GM19035 (cell line): ENCODE measurements at regions not wholly inside any gene's neighbourhood (a gene's known extent, or its start where the extent isn't known, plus 50 kb on each side); places are given as distances from the start of the nearest gene placed in this dataset.
"Not testable (repeated sequence)": the region's sequence is repeated elsewhere in the genome, so short reads cannot be mapped to it uniquely, and the experiment has no call there.

Experiments used
- ATAC-seq: cut with Tn5 transposase; IDR thresholded peaks from one replicate; pipeline ENCODE4 v1.9.1; 2021; ENCODE audit not compliant: unreplicated experiment

GRCh38 chr1:194060481-194060880 is 874.1 kb upstream of the B3GALT2 start:
- ATAC-seq: no peak

GRCh38 chr1:194058268-194058667 is 871.9 kb upstream of the B3GALT2 start:
- ATAC-seq: not testable (repeated sequence)

- no peak for ATAC-seq
Observed at GRCh38 chr1:194056169-194056568, 869.8 kb upstream of the B3GALT2 start.

- no peak for ATAC-seq
Observed at GRCh38 chr1:194055536-194055935, 869.1 kb upstream of the B3GALT2 start.

- ATAC-seq: peak; percentile 64
Observed at GRCh38 chr1:194052514-194053338, 866.3 kb upstream of the B3GALT2 start.

- no peak for ATAC-seq
Observed at GRCh38 chr1:194047921-194048320, 861.5 kb upstream of the B3GALT2 start.

GRCh38 chr1:194047206-194047605 is 860.8 kb upstream of the B3GALT2 start:
- no peak for ATAC-seq

- ATAC-seq: no peak
Observed at GRCh38 chr1:194045416-194045815, 859.0 kb upstream of the B3GALT2 start.

- no peak for ATAC-seq
Observed at GRCh38 chr1:194044892-194045291, 858.5 kb upstream of the B3GALT2 start.

- ATAC-seq: no peak
Observed at GRCh38 chr1:194043984-194044755, 857.8 kb upstream of the B3GALT2 start.

GRCh38 chr1:194042736-194043135 is 856.3 kb upstream of the B3GALT2 start:
- no peak for ATAC-seq

- ATAC-seq: no peak
Observed at GRCh38 chr1:194040496-194040895, 854.1 kb upstream of the B3GALT2 start.

GRCh38 chr1:194039578-194039977 is 853.2 kb upstream of the B3GALT2 start:
- ATAC-seq: no peak

GRCh38 chr1:194033646-194034045 is 847.2 kb upstream of the B3GALT2 start:
- ATAC-seq: no peak

- ATAC-seq: no peak
Observed at GRCh38 chr1:194028002-194028401, 841.6 kb upstream of the B3GALT2 start.

- no peak for ATAC-seq
Observed at GRCh38 chr1:194026422-194026821, 840.0 kb upstream of the B3GALT2 start.

- ATAC-seq: no peak
Observed at GRCh38 chr1:194024659-194025058, 838.2 kb upstream of the B3GALT2 start.

GRCh38 chr1:194014014-194014413 is 827.6 kb upstream of the B3GALT2 start:
- no peak for ATAC-seq

GRCh38 chr1:194013561-194013960 is 827.1 kb upstream of the B3GALT2 start:
- ATAC-seq: no peak

- no peak for ATAC-seq
Observed at GRCh38 chr1:194004146-194004545, 817.7 kb upstream of the B3GALT2 start.

- ATAC-seq: not testable (repeated sequence)
Observed at GRCh38 chr1:194001726-194002350, 815.4 kb upstream of the B3GALT2 start.

GRCh38 chr1:193988885-193989284 is 802.5 kb upstream of the B3GALT2 start:
- ATAC-seq: no peak
